ENCODE measurements at regions not wholly inside any gene's neighbourhood (a gene's known extent, or its start where the extent isn't known, plus 50 kb on each side); places are given as distances from the start of the nearest gene placed in this dataset.
"Not testable (repeated sequence)": the region's sequence is repeated elsewhere in the genome, so short reads cannot be mapped to it uniquely, and the experiment has no call there.

DNA sequence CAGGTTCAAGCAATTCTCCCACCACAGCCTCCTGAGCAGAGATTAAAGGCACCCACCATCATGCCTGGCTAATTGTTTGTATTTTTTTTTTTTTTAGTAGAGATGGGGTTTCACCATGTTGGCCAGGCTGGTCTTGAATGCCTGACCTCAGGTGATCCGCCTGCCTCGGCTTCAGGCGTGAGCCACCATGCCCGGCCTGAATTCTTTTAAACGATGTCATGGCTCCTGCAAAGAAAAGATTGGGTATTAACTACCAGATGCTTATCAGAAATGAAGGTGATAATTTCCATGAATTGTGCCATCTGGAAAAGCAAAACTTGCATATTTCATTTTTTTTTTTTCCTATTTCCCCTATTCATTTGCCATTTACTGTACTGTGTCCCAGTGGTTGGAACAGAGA is 195.7 kb upstream of the IGFBP7 start:
- Histone ChIP-seq H3K27me3 (no peaks in the 10 kb centered on the region), H3K9ac (no peak overlapping the region)

DNA sequence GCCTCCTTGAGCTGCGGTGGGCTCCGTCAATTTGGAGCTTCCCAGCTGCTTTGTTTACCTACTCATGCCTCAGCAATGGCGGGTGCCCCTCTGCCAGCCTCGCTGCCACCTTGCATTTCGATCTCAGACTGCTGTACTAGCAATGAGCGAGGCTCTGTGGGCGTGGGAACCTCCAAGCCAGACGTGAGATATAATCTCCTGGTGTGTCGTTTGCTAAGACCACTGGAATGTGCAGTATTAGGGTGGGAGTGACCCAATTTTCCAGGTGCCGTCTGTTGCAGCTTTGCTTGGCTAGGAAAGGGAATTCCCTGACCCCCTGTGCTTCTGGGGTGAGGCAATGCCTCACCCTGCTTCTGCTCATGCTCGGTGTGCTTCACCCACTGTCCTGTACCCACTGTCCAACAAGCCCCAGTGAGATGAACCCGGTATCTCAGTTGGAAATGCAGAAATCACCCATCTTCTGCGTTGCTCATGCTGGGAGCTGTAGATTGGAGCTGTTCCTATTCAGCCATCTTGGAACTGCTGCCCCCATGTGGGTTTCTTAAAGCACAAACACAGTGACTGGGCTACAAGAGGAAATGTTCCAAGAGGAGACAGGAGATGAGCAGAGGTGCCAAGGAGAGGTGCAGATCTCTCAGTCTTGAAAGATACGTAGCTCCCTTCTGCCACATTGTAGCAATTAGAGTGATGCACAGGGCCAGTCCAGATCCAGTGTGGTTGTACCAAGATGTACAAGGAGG is 193.0 kb upstream of the IGFBP7 start:
- Histone ChIP-seq H3K36me3 (no peaks in the 10 kb centered on the region), H3K27me3 (no peaks in the 10 kb centered on the region), H3K9ac (no peak overlapping the region), H3K4me1 (no peaks in the 10 kb centered on the region), H4K20me1 (no peaks in the 10 kb centered on the region), H3K4me3 (no peak overlapping the region), H3K9me3 (peaks cover 17% of the 10 kb centered on the region), H3K4me2 (no peak overlapping the region), H3K27ac (no peak overlapping the region)
- no peak for TF ChIP-seq Cebpa-rat (IDR thresholded peaks at IDR 0.05)

More for the DNA sequence above, 195.7 kb upstream of the IGFBP7 start:
- Histone ChIP-seq H3K4me1 (no peaks in the 10 kb centered on the region), H3K36me3 (no peaks in the 10 kb centered on the region), H3K4me3 (no peak overlapping the region), H4K20me1 (no peaks in the 10 kb centered on the region), H3K9me3 (no peaks in the 10 kb centered on the region), H3K27ac (no peak overlapping the region), H3K4me2 (no peak overlapping the region)
- no peak for TF ChIP-seq Cebpa-rat (IDR thresholded peaks at IDR 0.05)

DNA sequence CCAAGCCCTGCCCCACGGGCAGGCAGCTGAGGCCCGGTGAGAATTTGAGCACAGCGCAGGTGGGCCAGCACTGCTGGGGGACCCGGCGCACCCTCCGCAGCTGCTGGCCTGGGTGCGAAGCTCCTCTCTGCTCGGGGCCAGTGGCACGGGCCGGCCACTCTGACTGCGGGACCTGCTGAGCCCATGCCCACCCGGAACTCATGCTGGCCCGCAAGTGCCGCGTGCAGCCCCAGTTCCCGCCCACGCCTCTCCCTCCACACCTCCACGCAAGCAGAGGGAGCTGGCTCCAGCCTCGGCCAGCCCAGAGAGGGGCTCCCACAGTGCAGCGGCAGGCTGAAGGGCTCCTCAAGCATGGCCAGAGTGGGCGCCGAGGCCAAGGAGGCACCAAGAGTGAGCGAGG is 190.1 kb upstream of the IGFBP7 start:
- not testable (repeated sequence) for H3K27ac ChIP-seq, H3K36me3 ChIP-seq, H3K27me3 ChIP-seq, H4K20me1 ChIP-seq, H3K4me1 ChIP-seq, H3K4me2 ChIP-seq, H3K9ac ChIP-seq, H3K4me3 ChIP-seq
- H3K9me3 ChIP-seq: peaks cover 17% of the 10 kb centered on the region

DNA sequence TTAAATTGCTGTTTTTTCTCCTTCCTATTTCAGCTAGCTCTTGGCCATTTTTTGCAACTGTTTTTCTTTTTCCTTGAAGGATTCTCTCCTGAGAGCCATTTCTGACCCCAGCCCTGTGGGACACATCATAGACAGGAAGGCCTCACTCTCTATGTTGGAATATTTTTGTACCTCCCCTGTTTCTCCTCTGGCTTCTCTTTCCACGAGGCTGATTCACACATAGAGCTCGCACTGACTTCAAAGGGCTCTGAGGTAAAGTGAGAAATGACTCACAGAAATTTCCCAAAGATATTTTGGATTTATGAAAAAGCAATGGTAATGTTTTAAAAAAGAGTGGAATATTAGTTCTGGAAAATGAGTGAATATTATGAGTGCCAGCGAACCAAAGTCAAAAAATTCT is 181.7 kb upstream of the IGFBP7 start:
- H3K4me1 ChIP-seq: no peaks in the 10 kb centered on the region
- H3K27me3 ChIP-seq: no peaks in the 10 kb centered on the region
- no peak overlapping the region for H3K27ac ChIP-seq
- no peak for TF ChIP-seq Cebpa-rat (IDR thresholded peaks at IDR 0.05)
- H4K20me1 ChIP-seq: no peaks in the 10 kb centered on the region
- H3K36me3 ChIP-seq: no peaks in the 10 kb centered on the region
- no peak overlapping the region for H3K4me3 ChIP-seq
- H3K9me3 ChIP-seq: no peaks in the 10 kb centered on the region
- no peak overlapping the region for H3K9ac ChIP-seq
- no peak overlapping the region for H3K4me2 ChIP-seq

DNA sequence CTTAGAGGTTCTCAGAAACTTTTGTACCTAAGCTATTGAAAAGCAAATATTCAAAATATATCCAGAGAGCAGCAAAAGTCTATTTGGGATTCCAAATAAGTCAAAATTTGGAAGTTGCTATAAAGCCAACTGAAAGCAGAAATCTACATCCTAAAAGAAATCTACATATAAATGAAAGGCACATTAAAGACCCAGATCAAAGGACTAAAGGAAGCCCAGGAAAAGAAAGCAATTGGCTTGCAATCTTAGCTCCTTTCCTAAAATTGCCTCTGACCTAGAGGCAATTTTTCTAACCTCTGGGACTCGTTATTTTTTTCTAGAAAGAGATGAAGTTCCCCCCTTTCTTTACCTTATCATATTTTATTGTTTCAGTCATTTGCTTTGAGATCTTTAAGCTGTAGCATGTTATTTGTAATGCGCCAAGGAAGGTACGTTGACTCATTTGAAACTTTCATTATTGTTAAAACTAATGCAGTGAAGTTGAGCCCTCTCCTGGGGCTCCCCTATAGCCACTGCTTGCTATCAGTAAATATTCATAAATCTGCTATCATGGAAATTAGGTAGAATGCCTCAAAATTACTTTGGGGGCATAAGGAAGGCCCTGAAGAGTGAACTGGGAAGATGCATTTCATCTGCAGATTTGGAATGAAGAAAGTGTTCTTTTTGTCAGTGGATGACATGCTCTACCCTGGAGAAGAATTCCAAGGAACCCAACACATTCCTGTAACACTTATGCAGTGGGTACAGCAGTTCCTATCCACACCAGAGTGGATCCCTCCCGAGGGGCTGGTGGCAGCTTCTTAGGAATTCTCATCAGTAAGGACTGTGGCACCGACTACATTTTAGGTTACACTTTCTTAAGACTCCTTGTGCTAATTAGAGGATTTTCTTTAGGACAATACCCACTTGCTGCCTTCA is 177.8 kb upstream of the IGFBP7 start:
- TF ChIP-seq Cebpa-rat (IDR thresholded peaks at IDR 0.05): no peak
- Histone ChIP-seq H3K4me1 (no peaks in the 10 kb centered on the region), H3K4me3 (no peak overlapping the region), H3K36me3 (no peaks in the 10 kb centered on the region), H3K9ac (no peak overlapping the region), H3K4me2 (no peak overlapping the region), H3K9me3 (no peaks in the 10 kb centered on the region), H3K27ac (no peak overlapping the region), H4K20me1 (no peaks in the 10 kb centered on the region), H3K27me3 (no peaks in the 10 kb centered on the region)

DNA sequence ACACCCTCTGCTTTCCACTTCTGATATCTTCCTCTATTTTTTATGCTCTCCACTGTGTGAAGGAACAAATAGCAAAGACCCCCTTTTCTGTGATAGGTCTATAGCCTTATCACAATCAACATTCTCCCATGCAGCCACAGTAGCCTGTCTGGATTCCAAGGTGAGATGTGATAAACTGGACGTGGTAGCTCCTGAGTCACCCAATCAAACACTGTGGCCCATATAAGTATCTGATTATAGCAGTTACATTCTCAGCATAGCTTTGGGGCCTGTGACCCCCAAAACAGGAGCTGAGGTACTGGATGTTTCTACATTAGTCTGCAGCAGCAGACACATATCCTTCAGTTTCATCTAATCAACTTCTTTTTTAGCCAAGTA is 172.7 kb upstream of the IGFBP7 start:
- Histone ChIP-seq H4K20me1 (no peaks in the 10 kb centered on the region), H3K9ac (no peak overlapping the region), H3K4me2 (no peak overlapping the region), H3K36me3 (no peaks in the 10 kb centered on the region), H3K4me1 (no peaks in the 10 kb centered on the region), H3K4me3 (no peak overlapping the region), H3K27me3 (no peaks in the 10 kb centered on the region), H3K9me3 (no peaks in the 10 kb centered on the region), H3K27ac (no peak overlapping the region)
- TF ChIP-seq Cebpa-rat (IDR thresholded peaks at IDR 0.05): no peak

DNA sequence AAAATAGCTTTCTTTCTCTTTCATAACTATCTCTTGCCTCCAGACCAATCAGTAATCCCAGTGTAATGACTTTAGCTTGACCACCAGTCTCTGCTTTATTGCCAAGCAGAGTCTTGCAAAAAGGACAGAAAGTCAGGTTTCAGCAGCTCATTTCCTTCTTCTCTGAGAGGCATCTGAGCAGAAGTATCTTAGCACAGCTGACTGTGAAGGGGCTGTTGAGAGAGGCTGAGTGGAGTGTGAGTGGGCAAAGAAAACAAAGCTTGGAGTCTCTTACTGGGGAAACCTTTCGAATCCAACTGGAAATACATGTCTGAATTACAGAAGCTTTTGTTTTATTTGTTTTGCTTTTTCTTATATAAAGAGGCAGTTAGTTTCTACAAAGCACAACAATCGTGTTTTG is 170.3 kb upstream of the IGFBP7 start:
- H4K20me1 ChIP-seq: no peaks in the 10 kb centered on the region
- H3K27me3 ChIP-seq: no peaks in the 10 kb centered on the region
- no peak overlapping the region for H3K27ac ChIP-seq
- TF ChIP-seq Cebpa-rat (IDR thresholded peaks at IDR 0.05): no peak
- no peak overlapping the region for H3K9ac ChIP-seq
- H3K4me3 ChIP-seq: no peak overlapping the region
- no peak overlapping the region for H3K4me2 ChIP-seq
- no peaks in the 10 kb centered on the region for H3K4me1 ChIP-seq
- no peaks in the 10 kb centered on the region for H3K36me3 ChIP-seq
- H3K9me3 ChIP-seq: no peaks in the 10 kb centered on the region

DNA sequence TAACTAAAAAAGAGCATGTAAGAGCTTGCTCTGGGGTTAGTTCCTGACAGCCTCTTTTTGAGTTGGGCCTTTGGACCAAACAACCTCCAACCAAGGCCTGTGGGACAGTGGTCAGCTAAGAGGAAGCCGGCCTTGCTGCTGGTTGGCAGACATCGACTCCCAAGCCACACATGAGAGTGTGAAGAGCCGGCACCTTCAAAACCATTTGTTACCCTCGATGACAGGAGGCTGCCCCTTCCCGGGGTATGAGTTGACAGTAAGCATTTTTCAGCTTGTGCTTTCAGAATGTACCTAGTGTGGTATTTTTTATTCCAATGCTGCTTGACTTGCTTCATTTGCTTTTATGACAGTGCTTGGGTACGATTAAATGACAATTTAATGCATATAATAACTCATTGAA is 168.6 kb upstream of the IGFBP7 start:
- H3K4me2 ChIP-seq: no peak overlapping the region
- TF ChIP-seq Cebpa-rat (IDR thresholded peaks at IDR 0.05): no peak
- no peak overlapping the region for H3K9ac ChIP-seq
- H3K9me3 ChIP-seq: no peaks in the 10 kb centered on the region
- no peaks in the 10 kb centered on the region for H3K4me1 ChIP-seq
- no peaks in the 10 kb centered on the region for H3K27me3 ChIP-seq
- no peak overlapping the region for H3K4me3 ChIP-seq
- H3K36me3 ChIP-seq: no peaks in the 10 kb centered on the region
- no peaks in the 10 kb centered on the region for H4K20me1 ChIP-seq
- H3K27ac ChIP-seq: no peak overlapping the region

DNA sequence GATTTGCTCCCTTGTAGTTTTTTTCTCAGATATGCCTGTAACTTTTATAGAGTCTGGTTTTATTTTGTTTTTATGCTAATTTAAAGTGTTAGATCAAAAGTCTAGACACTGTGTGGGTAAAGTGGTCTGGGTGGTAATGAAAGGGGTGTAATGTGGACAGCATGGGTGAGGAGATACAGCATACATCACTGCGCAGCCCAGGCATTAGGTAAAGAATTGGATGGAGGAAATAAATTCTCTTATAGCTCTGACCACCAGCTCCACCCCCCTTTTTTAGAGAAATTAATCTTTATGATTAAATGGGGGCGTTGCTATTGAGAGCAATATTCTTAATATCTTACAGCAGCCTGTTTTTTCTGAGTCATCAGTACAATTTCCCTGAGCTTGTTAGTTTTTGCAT is 163.9 kb upstream of the IGFBP7 start:
- no peak overlapping the region for H3K4me2 ChIP-seq
- no peaks in the 10 kb centered on the region for H3K4me1 ChIP-seq

DNA sequence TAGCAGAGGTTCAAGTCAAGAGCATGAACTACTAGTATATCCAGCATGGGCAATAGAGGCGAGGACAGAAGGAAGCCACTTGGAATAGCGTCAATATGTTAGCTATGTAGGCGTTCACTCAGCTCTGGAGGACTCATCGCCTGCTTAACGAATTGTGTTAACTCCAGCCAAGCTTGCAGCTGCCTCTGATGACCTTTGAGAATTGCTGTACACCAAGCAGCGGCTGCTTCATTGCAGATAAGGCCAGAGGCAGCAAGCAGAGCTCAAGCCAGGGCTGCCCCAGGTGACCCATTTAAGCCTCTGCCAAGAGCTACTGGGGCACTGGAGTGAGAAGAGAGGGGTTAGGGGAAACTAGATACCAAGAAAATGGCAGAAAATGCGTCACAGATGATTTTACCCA is 160.2 kb upstream of the IGFBP7 start:
- H3K4me2 ChIP-seq: no peak overlapping the region
- H3K9me3 ChIP-seq: no peaks in the 10 kb centered on the region
- H3K4me1 ChIP-seq: no peaks in the 10 kb centered on the region
- no peaks in the 10 kb centered on the region for H3K27me3 ChIP-seq
- no peak for TF ChIP-seq Cebpa-rat (IDR thresholded peaks at IDR 0.05)
- no peaks in the 10 kb centered on the region for H3K36me3 ChIP-seq
- no peak overlapping the region for H3K27ac ChIP-seq
- no peak overlapping the region for H3K4me3 ChIP-seq
- no peak overlapping the region for H3K9ac ChIP-seq
- H4K20me1 ChIP-seq: no peaks in the 10 kb centered on the region

More for the DNA sequence above, 163.9 kb upstream of the IGFBP7 start:
- no peaks in the 10 kb centered on the region for H3K9me3 ChIP-seq
- no peak overlapping the region for H3K27ac ChIP-seq
- TF ChIP-seq Cebpa-rat (IDR thresholded peaks at IDR 0.05): no peak
- no peak overlapping the region for H3K9ac ChIP-seq
- H3K27me3 ChIP-seq: no peaks in the 10 kb centered on the region
- no peaks in the 10 kb centered on the region for H3K36me3 ChIP-seq
- no peaks in the 10 kb centered on the region for H4K20me1 ChIP-seq
- H3K4me3 ChIP-seq: no peak overlapping the region

Measured in BLaER1 (cell line).